ENCODE measurements at regions not wholly inside any gene's neighbourhood (a gene's known extent, or its start where the extent isn't known, plus 50 kb on each side); places are given as distances from the start of the nearest gene placed in this dataset.
"Not testable (repeated sequence)": the region's sequence is repeated elsewhere in the genome, so short reads cannot be mapped to it uniquely, and the experiment has no call there.

DNA sequence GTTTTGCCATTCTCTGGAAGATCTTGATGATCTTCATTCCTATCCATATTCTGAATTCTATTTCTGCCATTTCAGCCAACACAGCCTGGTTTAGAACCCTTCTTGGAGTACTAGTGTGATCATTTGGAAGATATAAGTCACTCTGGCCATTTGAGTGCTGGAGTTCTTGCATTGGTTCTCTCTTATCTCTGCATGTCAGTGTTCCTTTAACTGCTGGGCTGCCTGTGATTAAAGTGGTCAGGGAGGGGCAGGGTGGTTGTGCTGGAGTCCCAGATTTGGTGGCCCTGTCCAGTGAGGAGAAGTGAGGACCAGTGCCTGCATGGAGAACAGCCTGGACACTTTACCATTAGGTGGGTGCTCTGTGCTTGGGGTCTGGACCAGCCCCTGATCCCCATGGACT lies 173.0 kb downstream of the SOD2 start:
- TF ChIP-seq, protein P1, sequence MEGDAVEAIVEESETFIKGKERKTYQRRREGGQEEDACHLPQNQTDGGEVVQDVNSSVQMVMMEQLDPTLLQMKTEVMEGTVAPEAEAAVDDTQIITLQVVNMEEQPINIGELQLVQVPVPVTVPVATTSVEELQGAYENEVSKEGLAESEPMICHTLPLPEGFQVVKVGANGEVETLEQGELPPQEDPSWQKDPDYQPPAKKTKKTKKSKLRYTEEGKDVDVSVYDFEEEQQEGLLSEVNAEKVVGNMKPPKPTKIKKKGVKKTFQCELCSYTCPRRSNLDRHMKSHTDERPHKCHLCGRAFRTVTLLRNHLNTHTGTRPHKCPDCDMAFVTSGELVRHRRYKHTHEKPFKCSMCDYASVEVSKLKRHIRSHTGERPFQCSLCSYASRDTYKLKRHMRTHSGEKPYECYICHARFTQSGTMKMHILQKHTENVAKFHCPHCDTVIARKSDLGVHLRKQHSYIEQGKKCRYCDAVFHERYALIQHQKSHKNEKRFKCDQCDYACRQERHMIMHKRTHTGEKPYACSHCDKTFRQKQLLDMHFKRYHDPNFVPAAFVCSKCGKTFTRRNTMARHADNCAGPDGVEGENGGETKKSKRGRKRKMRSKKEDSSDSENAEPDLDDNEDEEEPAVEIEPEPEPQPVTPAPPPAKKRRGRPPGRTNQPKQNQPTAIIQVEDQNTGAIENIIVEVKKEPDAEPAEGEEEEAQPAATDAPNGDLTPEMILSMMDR (IDR thresholded peaks at IDR 0.05), result no peak
- no peak for TF ChIP-seq POLR2A (IDR thresholded peaks at IDR 0.05)
- DNase-seq, result no peak
- Histone ChIP-seq H3K4me1 (no peaks in the 10 kb centered on the region), H3K9me3 (no peaks in the 10 kb centered on the region), H3K27me3 (no peaks in the 10 kb centered on the region), H3K36me3 (no peaks in the 10 kb centered on the region), H3K4me3 (no peak overlapping the region), H3K27ac (no peak overlapping the region)
- intact Hi-C loops (cut with DNase I; ENCODE audit: low total_unique reads), result no loop called here

DNA sequence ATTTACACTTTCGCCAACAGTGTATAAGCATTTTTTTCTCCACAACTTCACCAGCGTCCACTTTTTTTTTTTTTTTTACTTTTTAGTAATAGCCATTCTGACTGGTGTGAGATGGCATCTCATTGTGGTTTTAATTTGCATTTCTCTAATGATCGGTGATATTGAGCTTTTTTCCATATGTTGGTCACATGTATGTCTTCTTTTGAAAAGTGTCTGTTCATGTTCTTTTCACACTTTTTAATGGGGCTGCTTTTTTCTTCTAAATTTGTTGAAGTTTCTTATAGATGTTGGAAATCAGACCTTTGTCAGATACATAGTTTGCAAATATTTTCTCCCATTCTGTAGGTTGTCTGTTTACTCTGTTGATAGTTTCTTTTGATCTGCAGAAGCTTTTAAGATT lies 177.2 kb downstream of the SOD2 start:
- H3K27ac ChIP-seq; intact Hi-C loops (cut with DNase I; ENCODE audit: low total_unique reads); H3K4me3 ChIP-seq: not testable (repeated sequence)

DNA sequence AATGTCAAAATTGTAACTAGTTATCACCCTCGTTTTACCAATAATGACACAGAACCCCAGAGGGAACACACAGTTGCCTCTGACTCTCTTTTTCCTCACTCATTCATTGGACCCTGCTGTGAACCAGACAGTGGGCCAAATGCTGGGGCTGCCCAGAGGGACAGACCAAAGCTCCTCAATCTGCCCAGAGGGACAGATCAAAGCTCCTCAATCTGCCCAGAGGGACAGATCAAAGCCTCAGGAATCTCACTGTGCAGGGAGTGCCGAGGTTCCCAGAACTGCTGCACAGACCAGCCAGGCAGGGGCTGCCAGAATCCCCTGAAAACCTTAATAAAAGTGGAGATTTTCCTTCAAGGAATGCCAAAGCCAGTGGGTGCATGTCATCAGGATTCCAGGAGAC lies 179.1 kb downstream of the SOD2 start:
- TF ChIP-seq POLR2A (IDR thresholded peaks at IDR 0.05), result no peak
- TF ChIP-seq, protein P1 (IDR thresholded peaks at IDR 0.05), result no peak
- H3K4me1 ChIP-seq, result no peaks in the 10 kb centered on the region
- intact Hi-C loops (cut with DNase I; ENCODE audit: low total_unique reads), result no loop called here
- no peak overlapping the region for H3K4me3 ChIP-seq
- no peak for DNase-seq
- H3K36me3 ChIP-seq, result no peaks in the 10 kb centered on the region
- no peaks in the 10 kb centered on the region for H3K9me3 ChIP-seq
- no peaks in the 10 kb centered on the region for H3K27me3 ChIP-seq
- H3K27ac ChIP-seq, result no peak overlapping the region

More for the DNA sequence above, 177.2 kb downstream of the SOD2 start:
- not testable (repeated sequence) for H3K9me3 ChIP-seq, H3K36me3 ChIP-seq, H3K27me3 ChIP-seq, H3K4me1 ChIP-seq, DNase-seq

DNA sequence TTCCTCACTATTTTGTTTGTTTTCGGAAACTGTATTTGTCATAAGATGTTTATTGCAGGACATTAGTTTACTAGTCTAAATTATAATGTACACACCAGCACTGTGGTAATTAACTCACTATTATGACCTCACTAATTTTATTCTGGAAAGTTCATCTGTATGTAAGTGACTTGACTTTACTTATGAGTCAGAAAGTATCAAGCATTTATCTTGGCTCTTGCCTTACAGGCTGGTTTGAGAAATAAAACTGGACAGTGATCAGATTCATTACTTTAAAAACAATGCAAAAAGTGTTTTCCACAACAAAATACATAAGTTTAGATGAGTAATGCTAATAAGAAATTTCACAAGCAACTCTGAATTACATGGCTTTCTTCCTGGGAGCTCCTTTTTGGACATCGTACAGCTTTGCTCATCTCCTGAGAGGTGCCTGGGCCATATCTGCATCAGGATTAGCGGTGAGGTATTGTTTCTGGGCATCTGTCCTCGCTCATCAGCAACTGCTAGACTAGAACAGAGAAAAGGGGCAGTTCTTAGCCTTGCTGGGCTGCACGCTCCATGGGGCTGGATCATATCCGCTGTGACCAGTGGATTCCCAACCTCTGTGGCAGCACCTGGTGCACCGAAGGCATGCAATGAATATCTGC lies 179.8 kb downstream of the SOD2 start:
- TF ChIP-seq, protein P1 (IDR thresholded peaks at IDR 0.05), result no peak
- TF ChIP-seq POLR2A (IDR thresholded peaks at IDR 0.05), result no peak
- no peak for DNase-seq
- Histone ChIP-seq H3K4me1 (no peaks in the 10 kb centered on the region), H3K4me3 (no peak overlapping the region), H3K27me3 (no peaks in the 10 kb centered on the region), H3K9me3 (no peaks in the 10 kb centered on the region), H3K27ac (no peak overlapping the region), H3K36me3 (no peaks in the 10 kb centered on the region)
- intact Hi-C loops (cut with DNase I; ENCODE audit: low total_unique reads), result no loop called here

DNA sequence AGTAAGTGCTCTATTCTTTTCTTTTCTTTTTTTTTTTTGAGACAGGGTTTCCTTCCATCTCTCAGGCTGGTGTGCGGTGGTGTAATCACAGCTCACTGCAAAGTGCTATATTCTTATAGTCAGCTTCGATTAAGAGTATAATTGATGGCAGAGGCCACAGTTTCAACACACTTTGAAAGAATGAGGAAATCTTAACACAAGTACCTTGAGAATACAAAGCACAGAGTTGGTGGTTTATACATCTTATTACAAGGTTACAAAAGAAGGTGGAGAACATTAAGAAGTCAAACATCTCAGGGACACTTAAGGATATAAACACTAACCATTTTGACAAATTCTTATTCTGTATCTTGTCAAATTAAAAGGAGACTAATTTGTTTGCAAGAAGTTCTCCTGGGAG lies 180.5 kb downstream of the SOD2 start:
- no peak overlapping the region for H3K4me3 ChIP-seq
- DNase-seq, result no peak
- intact Hi-C loops (cut with DNase I; ENCODE audit: low total_unique reads), result no loop called here
- no peaks in the 10 kb centered on the region for H3K4me1 ChIP-seq
- no peak overlapping the region for H3K27ac ChIP-seq
- no peaks in the 10 kb centered on the region for H3K27me3 ChIP-seq
- H3K36me3 ChIP-seq, result no peaks in the 10 kb centered on the region
- TF ChIP-seq, protein P1 (IDR thresholded peaks at IDR 0.05), result no peak
- TF ChIP-seq POLR2A (IDR thresholded peaks at IDR 0.05), result no peak
- no peaks in the 10 kb centered on the region for H3K9me3 ChIP-seq

DNA sequence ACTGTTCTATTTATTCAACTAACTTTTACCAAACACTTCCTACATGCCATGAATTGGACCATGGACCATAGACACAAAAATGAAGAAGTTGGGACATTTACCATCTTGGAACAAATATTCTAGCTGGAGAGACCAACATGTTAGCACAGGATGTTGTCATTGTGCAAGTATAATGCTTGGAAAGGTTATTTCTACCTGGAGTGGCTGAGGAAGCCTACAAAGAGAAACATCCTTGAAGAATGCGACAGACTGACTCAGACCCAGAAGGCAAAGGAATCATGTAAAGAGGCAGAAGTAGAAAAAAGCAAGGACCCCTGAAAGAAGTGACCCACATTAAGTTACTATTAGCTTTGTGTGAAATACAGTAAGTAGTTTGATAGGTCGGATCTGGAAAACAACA lies 180.9 kb downstream of the SOD2 start:
- Histone ChIP-seq H3K36me3 (no peaks in the 10 kb centered on the region), H3K9me3 (no peaks in the 10 kb centered on the region), H3K4me1 (no peaks in the 10 kb centered on the region), H3K27ac (no peak overlapping the region), H3K27me3 (no peaks in the 10 kb centered on the region), H3K4me3 (no peak overlapping the region)
- no peak for TF ChIP-seq POLR2A (IDR thresholded peaks at IDR 0.05)
- TF ChIP-seq, protein P1 (IDR thresholded peaks at IDR 0.05), result no peak
- no peak for DNase-seq
- intact Hi-C loops (cut with DNase I; ENCODE audit: low total_unique reads), result no loop called here
